ENCODE measurements at regions not wholly inside any gene's neighbourhood (a gene's known extent, or its start where the extent isn't known, plus 50 kb on each side); places are given as distances from the start of the nearest gene placed in this dataset.

DNA sequence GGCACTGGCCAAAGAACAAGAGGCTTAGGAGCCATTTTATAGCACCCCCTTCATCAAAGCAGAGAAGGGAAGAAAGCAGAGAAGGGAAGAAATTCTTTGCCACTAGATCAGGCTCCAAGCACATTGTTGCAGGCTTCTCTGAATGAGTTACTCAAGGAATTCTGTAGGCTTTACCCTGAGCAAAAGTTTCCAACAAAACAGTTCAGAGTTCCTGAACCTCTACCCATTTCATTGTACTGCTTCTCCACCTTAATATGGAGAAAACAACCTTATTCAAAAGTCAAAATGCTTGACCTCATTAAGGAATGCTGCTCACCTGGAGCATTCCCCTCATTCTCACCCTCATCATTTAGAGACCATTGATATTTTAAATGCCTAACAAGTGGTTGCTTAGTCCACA, 115.5 kb upstream of the LOC128125822 start:
- Histone ChIP-seq H3K4me2 (ENCODE audit: extremely low read depth, insufficient read depth, low read length) (no peak overlapping the region), H3K27ac (ENCODE audit: insufficient read depth, low read length) (no peak overlapping the region), H3K4me1 (ENCODE audit: control insufficient read depth, extremely low read depth, insufficient read depth, low read length) (no peaks in the 10 kb centered on the region), H3K9me3 (ENCODE audit: control insufficient read depth, insufficient read depth, low read depth, low read length) (no peaks in the 10 kb centered on the region), H3K79me2 (ENCODE audit: control insufficient read depth, insufficient read depth, low read length) (no peaks in the 10 kb centered on the region), H4K20me1 (ENCODE audit: control insufficient read depth, extremely low read depth, insufficient read depth, low read length) (no peaks in the 10 kb centered on the region), H3K36me3 (ENCODE audit: control insufficient read depth, insufficient read depth, low read length) (no peaks in the 10 kb centered on the region), H3K27me3 (ENCODE audit: control insufficient read depth, insufficient read depth, low read length) (no peaks in the 10 kb centered on the region), H3K4me3 (replicated peaks in 1 of 4; ENCODE audit: control extremely low read depth in 1 of 4, insufficient read depth in 1 of 4, low read depth in 3 of 4, low read length in 4 of 4) (no peak overlapping the region), H2AFZ (ENCODE audit: low read length) (no peak overlapping the region), H3K9ac (ENCODE audit: insufficient read depth, low read length) (no peak overlapping the region)
- TF ChIP-seq, protein P1, sequence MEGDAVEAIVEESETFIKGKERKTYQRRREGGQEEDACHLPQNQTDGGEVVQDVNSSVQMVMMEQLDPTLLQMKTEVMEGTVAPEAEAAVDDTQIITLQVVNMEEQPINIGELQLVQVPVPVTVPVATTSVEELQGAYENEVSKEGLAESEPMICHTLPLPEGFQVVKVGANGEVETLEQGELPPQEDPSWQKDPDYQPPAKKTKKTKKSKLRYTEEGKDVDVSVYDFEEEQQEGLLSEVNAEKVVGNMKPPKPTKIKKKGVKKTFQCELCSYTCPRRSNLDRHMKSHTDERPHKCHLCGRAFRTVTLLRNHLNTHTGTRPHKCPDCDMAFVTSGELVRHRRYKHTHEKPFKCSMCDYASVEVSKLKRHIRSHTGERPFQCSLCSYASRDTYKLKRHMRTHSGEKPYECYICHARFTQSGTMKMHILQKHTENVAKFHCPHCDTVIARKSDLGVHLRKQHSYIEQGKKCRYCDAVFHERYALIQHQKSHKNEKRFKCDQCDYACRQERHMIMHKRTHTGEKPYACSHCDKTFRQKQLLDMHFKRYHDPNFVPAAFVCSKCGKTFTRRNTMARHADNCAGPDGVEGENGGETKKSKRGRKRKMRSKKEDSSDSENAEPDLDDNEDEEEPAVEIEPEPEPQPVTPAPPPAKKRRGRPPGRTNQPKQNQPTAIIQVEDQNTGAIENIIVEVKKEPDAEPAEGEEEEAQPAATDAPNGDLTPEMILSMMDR (conservative IDR thresholded peaks at IDR 0.05 in 1 of 2, IDR thresholded peaks at IDR 0.05 in 1 of 2; ENCODE audit: low read depth in 1 of 2, low read length in 2 of 2), result no peak
- TF ChIP-seq EZH2 (IDR thresholded peaks at IDR 0.05; ENCODE audit: low read length, missing control alignments), result no peak
- DNase-seq (ENCODE audit: low read depth in 2 of 2), result no peak

DNA sequence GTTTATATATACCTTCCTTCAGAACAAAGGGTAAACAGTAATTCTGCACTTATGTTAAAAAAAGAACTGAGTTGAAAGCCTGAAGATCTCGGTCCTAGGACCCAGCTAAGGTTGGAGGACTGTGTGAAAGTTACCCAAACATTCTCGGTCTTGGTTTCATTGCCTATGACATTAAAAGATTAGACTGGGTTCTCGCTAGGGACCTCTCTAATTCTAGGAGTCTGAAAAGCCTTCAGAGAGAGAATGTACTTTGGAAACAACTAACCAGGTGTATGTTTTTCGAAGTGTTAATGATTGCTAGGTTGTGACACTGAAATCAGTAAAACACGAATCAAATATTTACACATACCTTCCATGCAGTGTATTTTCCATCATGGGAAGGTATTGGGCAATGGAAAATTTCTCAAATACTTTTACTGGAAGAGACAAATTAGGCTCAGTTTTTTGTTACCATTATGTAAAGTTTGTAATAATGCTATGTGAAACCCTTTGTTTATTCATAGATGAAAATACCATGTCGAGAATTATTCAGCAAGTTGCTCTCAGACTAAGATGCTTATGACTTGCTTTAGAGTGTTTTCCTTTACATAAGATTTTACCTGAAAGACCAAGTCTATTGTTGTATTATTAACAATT, 113.7 kb upstream of the LOC128125822 start:
- Histone ChIP-seq H3K4me1 (ENCODE audit: control insufficient read depth, extremely low read depth, insufficient read depth, low read length) (no peaks in the 10 kb centered on the region), H3K9me3 (ENCODE audit: control insufficient read depth, insufficient read depth, low read depth, low read length) (no peaks in the 10 kb centered on the region), H3K36me3 (ENCODE audit: control insufficient read depth, insufficient read depth, low read length) (no peaks in the 10 kb centered on the region), H3K4me2 (ENCODE audit: extremely low read depth, insufficient read depth, low read length) (no peak overlapping the region), H3K27ac (ENCODE audit: insufficient read depth, low read length) (no peak overlapping the region), H3K27me3 (ENCODE audit: control insufficient read depth, insufficient read depth, low read length) (no peaks in the 10 kb centered on the region), H3K9ac (ENCODE audit: insufficient read depth, low read length) (no peak overlapping the region), H3K79me2 (ENCODE audit: control insufficient read depth, insufficient read depth, low read length) (no peaks in the 10 kb centered on the region), H3K4me3 (replicated peaks in 1 of 4; ENCODE audit: control extremely low read depth in 1 of 4, insufficient read depth in 1 of 4, low read depth in 3 of 4, low read length in 4 of 4) (no peak overlapping the region), H2AFZ (ENCODE audit: low read length) (no peak overlapping the region), H4K20me1 (ENCODE audit: control insufficient read depth, extremely low read depth, insufficient read depth, low read length) (no peaks in the 10 kb centered on the region)
- TF ChIP-seq, protein P1 (conservative IDR thresholded peaks at IDR 0.05 in 1 of 2, IDR thresholded peaks at IDR 0.05 in 1 of 2; ENCODE audit: low read depth in 1 of 2, low read length in 2 of 2), result no peak
- no peak for DNase-seq (ENCODE audit: low read depth in 2 of 2)

DNA sequence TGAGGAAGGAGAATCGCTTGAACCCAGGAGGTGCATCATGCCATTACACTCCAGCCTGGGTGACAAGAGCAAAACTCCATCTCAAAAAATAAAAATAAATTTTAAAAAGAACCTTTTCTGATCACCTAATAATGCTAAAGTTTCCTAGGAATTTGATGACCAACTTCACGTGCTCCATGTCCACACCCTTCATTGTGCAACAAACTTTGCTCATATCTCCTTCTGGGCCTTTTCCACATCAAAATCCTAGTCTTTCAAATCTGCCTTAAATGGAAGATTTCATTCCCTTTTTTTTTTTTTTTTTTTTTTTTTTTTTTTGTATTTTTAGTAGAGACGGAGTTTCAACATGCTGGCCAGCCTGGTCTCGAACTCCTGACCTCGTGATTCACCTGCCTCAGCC, 112.5 kb upstream of the LOC128125822 start:
- H3K79me2 ChIP-seq (ENCODE audit: control insufficient read depth, insufficient read depth, low read length), result no peaks in the 10 kb centered on the region
- no peak for DNase-seq (ENCODE audit: low read depth in 2 of 2)
- H3K4me1 ChIP-seq (ENCODE audit: control insufficient read depth, extremely low read depth, insufficient read depth, low read length), result no peaks in the 10 kb centered on the region
- H3K9ac ChIP-seq (ENCODE audit: insufficient read depth, low read length), result no peak overlapping the region
- H4K20me1 ChIP-seq (ENCODE audit: control insufficient read depth, extremely low read depth, insufficient read depth, low read length), result no peaks in the 10 kb centered on the region
- no peak overlapping the region for H3K4me3 ChIP-seq (replicated peaks in 1 of 4; ENCODE audit: control extremely low read depth in 1 of 4, insufficient read depth in 1 of 4, low read depth in 3 of 4, low read length in 4 of 4)
- H3K9me3 ChIP-seq (ENCODE audit: control insufficient read depth, insufficient read depth, low read depth, low read length), result no peaks in the 10 kb centered on the region
- H3K4me2 ChIP-seq (ENCODE audit: extremely low read depth, insufficient read depth, low read length), result no peak overlapping the region
- no peak for TF ChIP-seq EZH2 (IDR thresholded peaks at IDR 0.05; ENCODE audit: low read length, missing control alignments)
- TF ChIP-seq, protein P1 (conservative IDR thresholded peaks at IDR 0.05 in 1 of 2, IDR thresholded peaks at IDR 0.05 in 1 of 2; ENCODE audit: low read depth in 1 of 2, low read length in 2 of 2), result no peak
- H3K27ac ChIP-seq (ENCODE audit: insufficient read depth, low read length), result no peak overlapping the region
- no peak overlapping the region for H2AFZ ChIP-seq (ENCODE audit: low read length)
- no peaks in the 10 kb centered on the region for H3K27me3 ChIP-seq (ENCODE audit: control insufficient read depth, insufficient read depth, low read length)
- H3K36me3 ChIP-seq (ENCODE audit: control insufficient read depth, insufficient read depth, low read length), result no peaks in the 10 kb centered on the region
